Dermis blood vessel endothelial cell (primary cell): ENCODE measurements at regions not wholly inside any gene's neighbourhood (a gene's known extent, or its start where the extent isn't known, plus 50 kb on each side); places are given as distances from the start of the nearest gene placed in this dataset.

Experiments
- DNase-seq: peaks from one replicate; pipeline ENCODE4 v3.0.0; 2010

- DNase-seq, result no peak
Observed at GRCh38 chr17:36817483-36818048, 119.7 kb upstream of the LHX1 start.

DNA sequence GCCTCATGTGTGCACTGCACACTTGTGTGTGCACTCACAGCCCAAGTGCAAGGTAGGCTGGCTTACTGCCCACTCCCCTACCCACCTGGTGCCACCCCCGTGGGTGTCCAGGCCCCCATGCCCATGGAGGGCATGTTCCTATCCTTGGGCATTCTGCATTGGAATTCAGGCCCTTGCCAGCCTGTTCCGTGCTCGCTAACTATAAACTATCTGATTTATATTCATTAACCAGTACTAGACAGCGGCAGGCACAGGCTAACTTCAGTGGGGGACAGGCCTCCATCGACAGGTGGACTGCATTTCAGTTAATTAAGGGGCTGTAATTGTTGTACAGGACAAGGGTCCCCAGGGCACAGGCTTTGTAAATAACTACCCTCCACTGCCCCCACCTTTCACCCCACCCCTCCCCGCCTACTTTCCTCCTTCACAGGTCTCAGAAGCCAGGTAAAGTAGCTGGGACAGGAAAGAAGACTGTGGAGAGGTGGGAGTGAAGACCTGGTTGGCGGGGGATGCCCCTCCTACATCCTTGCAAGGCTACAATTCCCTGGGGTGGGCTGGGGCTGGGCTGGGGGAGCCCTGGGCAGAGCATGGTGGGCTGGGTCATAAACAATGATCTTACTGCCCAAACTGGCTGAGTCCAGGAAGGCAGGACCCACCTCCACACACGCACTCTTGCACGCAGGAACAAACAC lies 119.0 kb upstream of the LHX1 start:
- no peak for DNase-seq

DNA sequence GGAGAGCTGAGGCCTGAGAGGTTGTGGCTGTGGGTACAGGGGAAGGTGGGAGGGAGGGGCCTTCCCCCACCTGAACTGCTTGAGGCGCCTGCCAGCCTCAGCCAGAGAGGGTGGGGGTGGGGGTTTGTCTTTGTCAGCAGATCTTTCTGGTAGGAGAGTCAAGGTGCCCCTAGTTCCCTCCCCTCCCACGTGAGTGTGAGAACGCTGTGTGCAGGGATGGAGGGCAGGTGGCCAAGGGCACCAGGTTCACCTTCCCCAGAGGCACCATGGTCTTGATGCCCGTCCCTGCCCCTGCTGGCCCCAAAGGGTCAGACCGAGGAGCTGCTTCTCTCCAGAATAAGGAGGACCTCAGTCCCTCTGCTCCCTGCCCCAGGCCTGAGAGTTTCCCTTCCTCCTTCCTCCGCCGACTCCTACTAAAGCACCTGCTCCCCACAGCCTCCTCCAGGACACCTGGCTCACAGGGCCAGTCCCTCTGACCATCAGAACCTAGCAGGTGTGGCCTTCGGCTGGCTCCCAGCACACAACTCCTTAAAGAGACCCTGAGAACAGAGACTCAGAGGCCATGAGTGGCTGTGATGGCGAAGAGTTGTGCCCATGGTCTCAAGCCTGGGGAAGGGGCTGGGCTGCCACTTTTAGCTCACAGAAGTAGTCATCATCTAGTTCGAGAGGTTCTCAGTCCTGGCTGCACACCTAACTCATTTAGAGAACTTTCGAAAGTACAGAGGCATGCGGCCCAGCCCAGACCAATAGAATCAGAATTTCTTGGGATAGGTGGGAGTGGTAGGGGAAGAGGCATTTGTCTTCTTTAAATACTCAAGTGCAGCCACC lies 113.2 kb upstream of the LHX1 start:
- no peak for DNase-seq

DNA sequence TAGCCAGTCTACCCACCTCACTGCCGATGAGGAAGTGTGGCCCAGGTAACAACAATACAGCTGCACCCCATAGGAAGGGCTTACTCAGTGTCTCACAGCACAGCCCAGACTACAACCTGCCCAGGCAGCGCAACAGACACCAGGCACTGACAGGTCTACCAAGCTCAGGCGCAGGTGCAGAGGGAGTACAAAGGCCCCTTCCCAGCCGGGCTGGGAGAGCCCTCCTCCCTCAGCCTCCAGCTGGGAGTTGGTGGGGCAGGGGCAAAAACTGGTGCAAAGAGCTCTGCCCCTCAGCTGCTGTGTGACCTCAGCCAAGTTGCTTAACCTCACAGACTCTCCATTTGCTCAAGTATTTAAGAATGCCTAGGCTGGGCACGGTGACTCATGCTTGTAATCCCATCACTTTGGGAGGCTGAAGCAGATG lies 112.6 kb upstream of the LHX1 start:
- no peak for DNase-seq

DNA sequence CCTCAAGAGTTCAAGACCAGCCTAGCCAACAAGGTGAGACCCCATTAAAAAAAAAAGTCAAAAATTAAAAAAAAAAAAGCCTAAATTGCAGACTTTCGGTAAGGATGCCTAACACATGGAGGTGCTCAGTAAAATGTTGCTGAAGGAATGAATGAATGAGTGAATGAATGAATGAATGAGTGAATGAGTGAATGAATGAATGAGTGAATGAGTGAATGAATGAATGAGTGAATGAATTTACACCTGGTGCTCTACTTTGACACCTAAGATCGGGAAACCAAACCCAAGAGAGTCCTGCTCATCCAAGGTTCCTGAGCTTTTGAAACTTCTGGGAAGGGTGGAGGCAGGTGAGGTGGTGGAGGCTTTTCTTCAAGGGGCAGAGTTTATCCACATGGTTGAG lies 112.2 kb upstream of the LHX1 start:
- no peak for DNase-seq

GRCh38 chr17:36825521-36825920 lies 111.8 kb upstream of the LHX1 start:
- no peak for DNase-seq

DNA sequence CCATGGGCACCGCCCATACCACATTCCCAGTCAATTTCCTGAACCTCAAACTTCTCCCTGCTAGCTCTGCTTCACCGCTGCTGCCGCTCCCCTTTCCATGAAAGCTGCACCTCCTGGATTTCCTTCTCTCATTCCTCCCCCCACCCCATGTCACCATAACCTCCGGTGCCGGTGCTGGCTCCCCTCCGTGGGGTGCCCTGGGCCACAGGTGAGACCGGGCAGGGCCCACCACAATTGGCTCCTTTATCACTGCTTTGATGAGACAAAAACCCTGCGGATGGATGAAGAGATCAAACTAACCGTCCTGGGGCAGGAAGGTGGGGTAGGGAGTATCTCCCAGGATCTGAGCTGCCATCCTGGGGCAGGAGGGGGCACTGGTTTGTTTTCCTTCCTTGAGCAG lies 111.3 kb upstream of the LHX1 start:
- no peak for DNase-seq

DNA sequence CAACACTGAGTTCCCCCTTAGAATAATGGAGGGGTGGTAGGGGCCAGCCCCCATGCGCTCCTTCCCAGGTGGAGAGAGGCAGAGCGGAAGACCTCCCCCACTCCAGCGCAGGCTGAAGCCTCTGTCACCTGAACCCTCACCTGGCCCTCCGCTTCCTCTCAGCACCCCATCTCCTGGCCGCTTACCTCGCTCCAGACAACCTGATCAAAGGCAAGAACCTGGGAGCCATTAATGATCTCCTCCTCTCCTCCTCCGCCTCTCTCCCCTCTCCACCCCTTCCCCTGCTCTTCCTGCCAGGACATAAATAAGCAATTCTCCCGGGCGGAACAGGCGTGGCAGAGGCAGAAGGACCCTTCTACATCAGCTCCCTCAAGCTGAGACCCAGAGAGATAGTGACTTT lies 110.2 kb upstream of the LHX1 start:
- DNase-seq, result no peak

DNA sequence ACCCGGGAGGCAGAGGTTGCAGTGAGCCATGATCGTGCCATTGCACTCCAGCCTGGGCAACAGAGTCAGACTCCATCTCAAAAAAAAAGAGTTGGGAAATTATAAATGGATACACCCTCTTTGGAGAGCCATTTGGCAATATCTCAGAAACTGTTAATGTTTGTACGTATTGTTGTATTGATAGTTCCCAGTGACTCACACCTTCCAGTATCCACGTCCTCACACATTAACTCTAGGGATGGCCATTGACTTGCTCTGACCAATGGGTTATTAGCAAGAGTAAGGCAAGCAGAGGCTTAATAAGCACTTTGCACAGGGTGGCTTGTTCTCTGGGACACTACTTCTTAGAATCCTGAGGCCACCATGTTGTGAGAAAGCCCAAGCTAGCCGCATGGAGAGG lies 107.6 kb upstream of the LHX1 start:
- peak; percentile 23 for DNase-seq

- DNase-seq, result no peak
Observed at GRCh38 chr17:36833279-36833678, 104.0 kb upstream of the LHX1 start.

DNA sequence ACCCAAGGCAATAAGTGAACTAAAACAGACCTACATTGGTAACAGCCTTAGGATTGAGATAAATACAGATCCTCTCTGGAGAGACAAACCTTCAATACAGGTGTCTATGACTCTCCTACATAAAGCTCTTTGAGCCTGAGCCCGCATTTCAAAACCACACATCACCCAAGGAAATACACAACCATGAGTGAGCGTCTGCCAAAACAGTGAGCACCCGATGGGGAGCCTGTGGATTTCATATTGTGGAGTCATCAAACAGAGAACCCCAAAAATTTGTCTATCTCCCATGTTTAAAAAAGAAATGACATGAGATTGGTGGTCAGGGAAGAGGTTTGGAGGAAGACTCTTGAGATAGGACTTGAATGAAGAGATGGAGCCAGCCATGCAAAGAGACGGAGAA lies 102.2 kb upstream of the LHX1 start:
- DNase-seq, result no peak

- DNase-seq, result no peak
Observed at GRCh38 chr17:36837195-36837938, 99.9 kb upstream of the LHX1 start.

- no peak for DNase-seq
Observed at GRCh38 chr17:36837939-36838272, 99.4 kb upstream of the LHX1 start.

GRCh38 chr17:36839256-36839655 lies 98.0 kb upstream of the LHX1 start:
- DNase-seq, result no peak

DNA sequence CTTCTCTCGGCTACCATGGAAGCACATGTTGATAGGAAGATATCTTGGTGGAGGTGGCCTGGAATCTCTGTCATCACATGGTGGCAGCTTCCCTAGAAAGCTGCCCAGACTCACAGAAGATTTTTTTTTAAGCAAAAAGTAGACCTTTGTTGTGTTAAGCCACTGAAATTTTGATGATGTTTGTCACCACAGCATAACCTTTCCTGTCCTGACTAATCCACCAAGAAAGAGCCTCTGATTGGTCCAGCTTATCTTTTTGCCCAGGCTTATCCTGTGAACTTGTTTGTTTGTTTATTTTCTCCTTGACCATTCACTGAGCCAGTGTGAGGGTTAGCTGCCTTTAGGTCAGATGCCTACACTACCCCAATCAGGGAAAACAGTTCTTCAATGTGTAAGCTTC lies 96.5 kb upstream of the LHX1 start:
- DNase-seq, result no peak

DNA sequence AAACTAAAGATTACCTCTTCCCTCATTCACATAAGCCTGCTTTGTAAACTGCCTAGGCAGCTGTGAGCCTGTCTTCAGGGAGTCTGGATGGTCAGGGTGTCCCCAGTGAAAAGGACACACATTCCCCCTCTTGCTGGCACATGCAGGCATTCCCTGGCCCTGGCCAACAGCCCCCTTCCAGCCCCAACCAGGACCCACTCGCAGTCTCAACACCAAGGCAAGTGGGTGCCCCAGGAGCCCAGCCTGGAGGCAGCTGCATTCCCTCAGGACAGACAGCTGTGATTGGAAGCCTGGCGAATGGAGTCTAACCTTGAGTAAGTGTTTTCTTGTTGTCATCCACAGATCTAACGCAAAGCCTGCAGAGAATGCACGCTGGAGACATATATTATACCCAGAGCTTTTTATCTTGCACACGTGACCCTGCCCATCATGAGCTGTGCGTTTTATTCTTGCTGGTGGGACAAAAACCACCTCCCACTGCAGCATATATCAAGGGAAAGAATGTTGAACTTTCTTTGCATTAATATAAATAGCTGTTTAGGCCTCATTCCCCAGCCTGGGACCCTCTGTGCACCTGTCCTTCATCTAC lies 95.0 kb upstream of the LHX1 start:
- DNase-seq, result no peak

GRCh38 chr17:36842963-36843558 lies 94.2 kb upstream of the LHX1 start:
- no peak for DNase-seq

DNA sequence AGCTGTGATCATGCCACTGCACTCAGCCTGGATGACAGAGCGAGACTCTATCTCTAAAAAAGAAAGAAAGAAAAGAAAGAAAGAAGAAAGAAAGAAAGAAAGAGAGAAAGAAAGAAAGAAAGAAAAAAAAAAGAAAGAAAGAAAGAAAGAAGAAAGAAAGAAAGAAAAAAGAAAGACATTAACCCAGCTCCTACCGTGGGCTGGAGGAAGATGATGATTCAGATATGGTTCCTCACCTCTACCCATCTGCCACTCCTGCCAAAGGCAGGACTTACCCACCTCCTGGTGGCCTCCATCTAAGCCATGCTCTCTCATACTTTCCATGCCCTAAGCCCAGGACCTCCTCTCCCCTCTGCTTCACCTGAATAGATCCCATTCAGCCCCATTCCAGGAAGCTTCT lies 93.3 kb upstream of the LHX1 start:
- no peak for DNase-seq

DNA sequence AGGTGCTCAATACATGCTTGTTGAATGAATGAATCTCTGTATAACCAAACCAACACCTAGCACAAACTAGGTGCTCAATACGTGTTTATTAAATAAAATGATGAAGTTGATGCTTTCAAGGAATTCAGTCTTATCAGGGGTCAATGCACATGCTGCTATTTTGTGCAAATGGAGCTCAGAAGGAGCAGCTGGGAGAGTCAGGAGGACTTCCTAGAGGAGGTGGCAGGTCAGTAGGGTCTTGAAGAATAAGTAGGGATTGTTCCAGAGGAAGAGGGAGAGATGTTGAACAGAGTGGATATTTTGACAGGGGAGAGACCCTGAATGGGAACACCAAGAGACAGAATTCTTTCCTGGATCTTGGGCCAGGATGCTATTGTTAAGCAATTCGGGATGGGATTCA lies 92.7 kb upstream of the LHX1 start:
- no peak for DNase-seq

- DNase-seq, result no peak
Observed at GRCh38 chr17:36845916-36846315, 91.4 kb upstream of the LHX1 start.

DNA sequence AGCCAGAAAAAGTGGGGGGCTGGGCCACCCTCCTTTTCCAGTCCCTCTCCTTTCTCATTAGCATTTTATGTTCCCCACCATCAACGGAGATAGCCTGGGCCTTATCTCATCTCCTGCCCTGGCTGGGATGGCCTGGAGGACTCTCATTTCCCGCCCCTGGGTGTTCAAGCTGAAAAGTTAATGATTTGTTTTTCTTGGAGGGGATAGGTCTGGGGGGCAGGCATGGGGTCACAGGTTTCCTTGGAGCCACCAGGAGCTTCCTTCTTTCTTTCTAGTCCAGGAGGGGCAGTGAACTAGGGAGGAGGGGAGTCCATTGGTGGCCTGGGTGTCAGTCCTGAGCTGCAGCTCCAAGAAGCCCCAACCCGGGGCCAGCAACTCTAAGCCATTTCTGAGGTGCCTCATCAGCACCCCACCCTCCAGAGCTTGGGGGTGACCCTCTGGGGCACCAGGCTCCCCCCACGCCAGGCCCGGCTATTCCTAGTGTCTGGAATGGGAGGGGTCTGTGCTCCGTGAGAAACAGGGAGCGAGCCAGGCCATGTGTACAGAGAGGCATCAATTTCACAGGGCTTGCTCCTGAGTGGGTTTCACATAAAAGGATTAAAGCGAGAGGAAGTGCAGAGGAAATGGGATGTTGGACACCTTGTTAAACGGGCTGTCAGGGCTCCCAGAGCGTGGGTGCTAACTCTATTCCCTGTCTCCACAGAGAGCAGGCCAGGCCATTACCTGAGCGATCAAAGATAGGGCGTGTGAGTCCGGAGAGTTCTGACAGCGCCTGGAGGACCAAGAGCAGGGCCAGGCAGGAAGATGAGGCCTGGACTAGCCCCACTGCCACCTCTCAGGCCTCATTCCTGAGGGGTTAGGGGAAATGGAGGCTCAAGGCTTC lies 90.6 kb upstream of the LHX1 start:
- DNase-seq, result no peak
